ENCODE measurements at regions not wholly inside any gene's neighbourhood (a gene's known extent, or its start where the extent isn't known, plus 50 kb on each side); places are given as distances from the start of the nearest gene placed in this dataset.

- Histone ChIP-seq H3F3A (ENCODE audit: low read length, unreplicated experiment) (no peaks in the 10 kb centered on the region), H3K4me2 (ENCODE audit: low read length) (no peak overlapping the region), H3K9me2 (replicated peaks; ENCODE audit: low read length) (no peaks in the 10 kb centered on the region), H3K4me1 (ENCODE audit: insufficient read depth, low read length) (no peaks in the 10 kb centered on the region), H3K9me3 (ENCODE audit: low read length) (no peaks in the 10 kb centered on the region), H3K79me2 (ENCODE audit: low read length) (no peaks in the 10 kb centered on the region), H2AFZ (ENCODE audit: low read length) (no peak overlapping the region), H3K4me3 (ENCODE audit: low read length) (no peak overlapping the region), H3K9ac (ENCODE audit: low read length) (no peak overlapping the region), H3K27me3 (ENCODE audit: low read length) (no peaks in the 10 kb centered on the region), H4K20me1 (ENCODE audit: low read length) (no peaks in the 10 kb centered on the region), H3K36me3 (ENCODE audit: low read depth, low read length) (no peaks in the 10 kb centered on the region), H3K27ac (ENCODE audit: low read length) (no peak overlapping the region)
- DNase-seq (no peak), ATAC-seq (no peak)
- TF ChIP-seq EZH2 (IDR thresholded peaks at IDR 0.05; ENCODE audit: low read length, unreplicated experiment) (no peak), EZH2phosphoT487 (IDR thresholded peaks at IDR 0.05; ENCODE audit: borderline replicate concordance, low read length) (no peak)
- TF ChIP-seq, protein P1, sequence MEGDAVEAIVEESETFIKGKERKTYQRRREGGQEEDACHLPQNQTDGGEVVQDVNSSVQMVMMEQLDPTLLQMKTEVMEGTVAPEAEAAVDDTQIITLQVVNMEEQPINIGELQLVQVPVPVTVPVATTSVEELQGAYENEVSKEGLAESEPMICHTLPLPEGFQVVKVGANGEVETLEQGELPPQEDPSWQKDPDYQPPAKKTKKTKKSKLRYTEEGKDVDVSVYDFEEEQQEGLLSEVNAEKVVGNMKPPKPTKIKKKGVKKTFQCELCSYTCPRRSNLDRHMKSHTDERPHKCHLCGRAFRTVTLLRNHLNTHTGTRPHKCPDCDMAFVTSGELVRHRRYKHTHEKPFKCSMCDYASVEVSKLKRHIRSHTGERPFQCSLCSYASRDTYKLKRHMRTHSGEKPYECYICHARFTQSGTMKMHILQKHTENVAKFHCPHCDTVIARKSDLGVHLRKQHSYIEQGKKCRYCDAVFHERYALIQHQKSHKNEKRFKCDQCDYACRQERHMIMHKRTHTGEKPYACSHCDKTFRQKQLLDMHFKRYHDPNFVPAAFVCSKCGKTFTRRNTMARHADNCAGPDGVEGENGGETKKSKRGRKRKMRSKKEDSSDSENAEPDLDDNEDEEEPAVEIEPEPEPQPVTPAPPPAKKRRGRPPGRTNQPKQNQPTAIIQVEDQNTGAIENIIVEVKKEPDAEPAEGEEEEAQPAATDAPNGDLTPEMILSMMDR (conservative IDR thresholded peaks at IDR 0.05; ENCODE audit: low read depth, low read length) = no peak
- ChIA-PET CTCF (no interaction called here), POLR2A (ENCODE audit: unreplicated experiment) (no interaction called here)
- BruUV-seq (replicated peaks) = no TSS peak
- intact Hi-C loops (cut with micrococcal nuclease) = no loop called here
Observed at GRCh38 chr4:33724685-33725084, 2519.6 kb downstream of the ARAP2 start.

DNA sequence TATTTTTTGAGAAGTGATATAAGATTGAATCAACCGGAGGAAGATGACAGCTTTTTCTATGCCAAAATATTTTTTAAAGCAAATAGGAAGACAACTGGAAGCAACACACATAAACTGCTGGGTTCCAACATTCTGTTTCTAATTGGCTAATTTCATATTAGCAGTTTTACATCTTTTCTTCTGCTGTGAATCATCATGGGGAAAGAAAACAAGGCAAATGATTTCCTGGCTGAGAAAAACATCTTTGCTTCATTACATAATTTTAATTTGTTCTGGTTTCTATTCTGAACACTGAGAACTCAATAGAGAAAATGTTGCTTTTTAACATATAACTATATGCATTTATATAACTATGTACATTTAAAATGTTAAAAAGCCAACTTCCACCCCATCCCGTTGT lies 2518.5 kb downstream of the ARAP2 start:
- intact Hi-C loops (cut with micrococcal nuclease) = no loop called here

DNA sequence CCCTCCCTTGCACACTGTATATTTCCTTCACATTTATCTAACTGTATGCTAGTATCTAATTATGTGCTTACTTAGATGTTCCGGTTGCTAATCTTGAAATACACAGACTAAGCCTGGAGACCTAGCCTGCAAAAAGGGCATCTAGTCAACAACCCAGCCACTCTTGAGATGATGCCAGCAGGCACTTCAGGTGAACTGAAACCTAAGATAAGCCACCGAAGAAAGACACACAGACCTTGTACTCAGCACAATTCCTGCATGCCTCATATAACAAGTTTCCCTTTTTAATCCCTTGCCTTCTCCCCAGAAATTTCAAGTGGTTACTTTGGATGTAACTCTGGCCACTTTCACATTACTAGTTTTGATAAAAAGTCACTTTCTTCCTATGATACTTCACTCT lies 2506.6 kb downstream of the ARAP2 start:
- Histone ChIP-seq H3K4me3 (ENCODE audit: low read length) (no peak overlapping the region), H3K9ac (ENCODE audit: low read length) (no peak overlapping the region), H3K9me2 (replicated peaks; ENCODE audit: low read length) (no peaks in the 10 kb centered on the region), H3K36me3 (ENCODE audit: low read depth, low read length) (no peaks in the 10 kb centered on the region), H4K20me1 (ENCODE audit: low read length) (no peaks in the 10 kb centered on the region), H3K27ac (ENCODE audit: low read length) (no peak overlapping the region), H3K4me1 (ENCODE audit: insufficient read depth, low read length) (no peaks in the 10 kb centered on the region), H2AFZ (ENCODE audit: low read length) (no peak overlapping the region), H3K4me2 (ENCODE audit: low read length) (no peak overlapping the region), H3K9me3 (ENCODE audit: low read length) (no peaks in the 10 kb centered on the region), H3K27me3 (ENCODE audit: low read length) (no peaks in the 10 kb centered on the region), H3K79me2 (ENCODE audit: low read length) (no peaks in the 10 kb centered on the region), H3F3A (ENCODE audit: low read length, unreplicated experiment) (no peaks in the 10 kb centered on the region)
- DNase-seq (no peak), ATAC-seq (no peak)
- CTCF ChIA-PET = no interaction called here
- POLR2A ChIA-PET (ENCODE audit: unreplicated experiment) = no interaction called here
- BruUV-seq (replicated peaks) = no TSS peak
- TF ChIP-seq EZH2phosphoT487 (IDR thresholded peaks at IDR 0.05; ENCODE audit: borderline replicate concordance, low read length) (no peak), EZH2 (IDR thresholded peaks at IDR 0.05; ENCODE audit: low read length, unreplicated experiment) (no peak)
- TF ChIP-seq, protein P1 (conservative IDR thresholded peaks at IDR 0.05; ENCODE audit: low read depth, low read length) = no peak
- intact Hi-C loops (cut with micrococcal nuclease) = no loop called here

More for the DNA sequence above, 2518.5 kb downstream of the ARAP2 start:
- POLR2A ChIA-PET (ENCODE audit: unreplicated experiment) = no interaction called here
- Histone ChIP-seq H3K79me2 (ENCODE audit: low read length) (no peaks in the 10 kb centered on the region), H3K4me2 (ENCODE audit: low read length) (no peak overlapping the region), H3K4me1 (ENCODE audit: insufficient read depth, low read length) (no peaks in the 10 kb centered on the region), H3K9me3 (ENCODE audit: low read length) (no peaks in the 10 kb centered on the region), H3K9me2 (replicated peaks; ENCODE audit: low read length) (no peaks in the 10 kb centered on the region), H2AFZ (ENCODE audit: low read length) (no peak overlapping the region), H4K20me1 (ENCODE audit: low read length) (no peaks in the 10 kb centered on the region), H3K9ac (ENCODE audit: low read length) (no peak overlapping the region), H3K36me3 (ENCODE audit: low read depth, low read length) (no peaks in the 10 kb centered on the region), H3K4me3 (ENCODE audit: low read length) (no peak overlapping the region), H3F3A (ENCODE audit: low read length, unreplicated experiment) (no peaks in the 10 kb centered on the region), H3K27me3 (ENCODE audit: low read length) (no peaks in the 10 kb centered on the region), H3K27ac (ENCODE audit: low read length) (no peak overlapping the region)
- TF ChIP-seq EZH2phosphoT487 (IDR thresholded peaks at IDR 0.05; ENCODE audit: borderline replicate concordance, low read length) = no peak
- TF ChIP-seq, protein P1 (conservative IDR thresholded peaks at IDR 0.05; ENCODE audit: low read depth, low read length) = no peak
- no peak for TF ChIP-seq EZH2 (IDR thresholded peaks at IDR 0.05; ENCODE audit: low read length, unreplicated experiment)
- ATAC-seq = no peak
- no peak for DNase-seq
- no TSS peak for BruUV-seq (replicated peaks)
- CTCF ChIA-PET = no interaction called here
